Hypothalamus (tissue), 51 donors: ENCODE measurements at regions not wholly inside any gene's neighbourhood (a gene's known extent, or its start where the extent isn't known, plus 50 kb on each side); places are given as distances from the start of the nearest gene placed in this dataset.
"Not testable (repeated sequence)": the region's sequence is repeated elsewhere in the genome, so short reads cannot be mapped to it uniquely, and the experiment has no call there.

Experiments
- DNase-seq, 51 donors: peaks; one replicate each; lab custom pipeline; 2025; lab: John Stamatoyannopoulos, UW

DNA sequence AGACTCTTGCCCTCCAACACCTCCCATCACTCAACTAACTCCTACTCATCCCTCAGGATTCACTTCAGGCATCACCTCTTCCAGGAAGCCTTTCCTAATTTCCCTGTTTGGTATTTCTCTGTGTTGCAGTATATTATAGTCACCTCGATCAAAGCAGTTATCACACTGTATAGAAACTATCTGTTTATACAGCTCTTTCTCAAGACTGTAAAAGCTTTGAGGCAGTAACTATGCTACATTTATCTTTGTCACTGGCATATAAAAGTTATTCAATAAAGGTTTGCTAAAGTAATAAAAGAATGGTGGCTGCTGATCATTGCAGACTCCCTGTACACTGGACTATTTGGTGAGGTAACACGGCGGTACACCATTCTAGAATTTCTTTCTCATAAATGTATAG, 284.9 kb downstream of the PAX3 start:
- no peak for DNase-seq

DNA sequence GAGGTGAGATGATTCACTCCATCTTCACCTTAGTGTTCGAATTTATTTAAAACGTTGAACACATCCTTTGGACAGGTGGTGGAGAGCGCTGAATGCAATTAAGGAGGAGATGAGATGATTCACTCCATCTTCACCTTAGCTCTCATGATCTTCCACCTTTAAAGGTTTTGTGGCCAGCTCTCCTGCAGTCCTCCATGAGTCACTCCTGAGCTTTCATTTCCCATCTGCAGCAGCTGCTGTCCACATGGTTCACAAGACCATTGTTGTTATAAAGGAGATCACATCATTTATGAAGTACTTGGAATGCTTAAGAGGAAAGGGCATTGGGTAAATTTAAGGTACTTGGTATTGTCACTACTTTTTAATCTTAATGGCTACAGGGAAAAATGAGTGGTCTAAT, 298.5 kb downstream of the PAX3 start:
- no peak for DNase-seq

DNA sequence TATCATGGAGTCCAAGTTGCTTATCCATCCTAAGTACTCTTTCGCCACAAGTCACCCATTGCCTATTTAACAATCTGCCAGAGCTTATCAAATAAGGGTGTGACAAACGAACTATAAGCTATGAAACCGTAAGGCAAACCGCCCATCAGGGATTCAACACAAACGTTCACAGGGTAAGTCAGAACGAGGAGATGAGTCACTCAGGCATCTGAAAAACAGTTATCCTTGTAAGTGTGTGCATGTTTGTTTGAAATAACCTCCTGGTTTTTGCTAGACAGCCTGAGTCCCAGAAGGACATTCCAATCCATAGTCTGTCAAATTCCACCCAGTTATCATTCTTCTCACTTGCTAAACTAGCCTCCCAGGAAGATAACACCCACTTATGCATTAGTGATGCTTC, 299.1 kb downstream of the PAX3 start:
- no peak for DNase-seq

DNA sequence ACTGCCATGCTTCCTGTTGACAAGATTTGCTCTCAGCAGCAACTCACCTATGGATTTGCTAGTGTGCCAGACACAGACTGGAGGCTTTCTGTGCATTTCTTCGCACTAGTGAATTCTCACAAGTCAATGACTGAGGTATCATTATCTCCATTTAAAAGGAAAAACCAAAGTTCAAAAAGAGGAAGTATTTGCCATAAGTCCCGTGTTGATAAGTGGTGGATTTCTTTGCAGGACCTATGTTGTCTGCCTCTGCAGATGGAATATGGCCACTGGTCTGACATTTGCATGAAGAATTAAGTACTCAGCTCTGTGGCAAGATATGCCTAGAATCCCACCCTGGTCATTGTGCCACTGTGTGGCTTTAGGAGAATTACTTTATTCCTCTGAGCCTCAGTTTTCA, 299.6 kb downstream of the PAX3 start:
- DNase-seq, result no peak

DNA sequence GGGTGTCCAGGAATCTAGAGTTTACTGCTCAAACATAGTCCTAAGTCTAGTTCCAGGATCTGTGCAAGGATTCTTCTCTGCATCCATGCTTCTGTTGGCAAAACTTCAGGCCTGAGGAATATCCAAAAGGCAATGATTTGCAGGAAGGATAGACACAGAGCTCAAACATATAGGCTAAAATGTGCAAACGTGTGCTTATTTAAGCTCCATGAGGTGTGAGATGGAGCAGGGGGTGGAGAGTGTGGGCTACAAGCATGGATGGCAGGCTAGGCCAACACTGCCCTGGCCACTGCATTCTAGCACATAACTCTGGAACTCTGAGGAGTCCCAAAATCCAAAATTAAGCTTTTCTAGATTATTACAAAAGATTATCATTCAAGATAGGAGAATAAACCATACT, 301.1 kb downstream of the PAX3 start:
- no peak for DNase-seq

DNA sequence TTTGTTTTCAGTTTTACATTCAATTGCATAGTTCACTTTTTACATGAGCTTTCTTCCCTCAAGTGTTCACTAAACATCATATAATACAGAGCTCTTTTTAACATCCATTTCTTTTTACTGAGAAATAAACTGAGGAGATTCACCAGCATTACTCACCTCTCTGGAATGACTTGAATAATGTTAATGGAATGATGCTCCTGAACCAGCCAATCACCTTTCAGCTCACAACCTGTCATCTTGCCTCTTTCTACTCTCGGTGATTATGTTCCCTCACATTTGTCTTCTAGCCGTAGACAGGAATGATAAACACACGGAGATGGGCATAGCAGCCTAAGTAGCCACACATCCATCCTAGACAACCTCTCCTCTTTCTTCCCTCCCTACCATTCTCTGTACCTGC, 301.7 kb downstream of the PAX3 start:
- DNase-seq, result no peak

DNA sequence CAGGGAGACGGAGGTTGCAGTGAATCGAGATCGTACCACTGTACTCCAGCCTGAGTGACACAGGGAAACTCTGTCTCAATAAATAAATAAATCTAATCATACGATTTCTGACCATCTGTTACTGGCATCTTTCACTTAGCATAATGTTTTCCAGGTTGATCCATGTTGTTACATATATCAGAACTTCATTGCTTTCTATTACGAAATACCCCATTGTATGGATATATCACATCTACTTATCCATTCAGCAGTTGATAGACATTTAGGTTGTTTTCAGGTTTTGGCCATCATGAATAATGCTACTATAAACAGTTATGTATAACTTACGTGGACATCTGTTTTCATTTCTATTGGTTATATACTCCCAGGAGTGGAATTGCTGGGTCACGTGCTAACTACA, 303.9 kb downstream of the PAX3 start:
- DNase-seq, result no peak

DNA sequence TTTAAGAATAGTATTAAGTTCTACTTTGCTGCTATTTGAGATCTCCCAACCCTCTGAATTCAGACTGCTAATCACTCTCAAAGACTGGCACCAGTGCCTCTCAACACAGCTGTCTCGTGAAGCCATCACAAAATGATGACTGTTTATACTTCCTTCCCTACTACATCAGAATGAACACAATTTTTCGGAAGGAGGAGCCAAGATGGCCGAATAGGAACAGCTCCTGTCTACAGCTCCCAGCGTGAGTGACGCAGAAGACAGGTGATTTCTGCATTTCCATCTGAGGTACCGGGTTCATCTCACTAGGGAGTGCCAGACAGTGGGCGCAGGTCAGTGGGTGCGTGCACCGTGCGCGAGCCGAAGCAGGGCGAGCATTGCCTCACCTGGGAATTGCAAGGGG, 314.4 kb downstream of the PAX3 start:
- DNase-seq, result not testable (repeated sequence)

DNA sequence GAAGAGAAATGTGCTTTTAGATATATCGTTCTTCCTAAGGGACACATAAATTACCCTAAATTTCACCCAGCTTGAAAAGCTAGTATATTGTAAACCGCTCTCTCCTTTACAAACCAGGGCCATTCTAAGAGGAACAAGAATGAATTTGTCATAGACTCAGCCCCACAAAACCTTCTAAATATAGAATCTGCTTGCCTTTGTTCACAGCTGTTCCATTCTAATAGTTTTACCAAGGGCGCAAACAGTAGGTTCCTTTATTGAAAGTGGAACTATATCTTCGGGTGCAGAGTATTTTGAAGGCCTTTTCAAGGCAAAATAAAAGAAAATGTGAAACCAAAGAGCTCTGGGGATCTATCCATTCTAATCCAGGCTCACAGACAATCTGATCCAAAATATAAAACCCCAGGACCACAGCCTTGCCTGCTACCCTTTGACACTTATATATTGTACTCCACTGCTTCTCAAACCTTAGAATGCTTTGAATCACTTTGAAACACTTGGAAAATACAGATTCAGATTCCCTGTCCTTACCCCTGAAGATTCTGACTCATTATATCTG, 316.8 kb downstream of the PAX3 start:
- no peak for DNase-seq

DNA sequence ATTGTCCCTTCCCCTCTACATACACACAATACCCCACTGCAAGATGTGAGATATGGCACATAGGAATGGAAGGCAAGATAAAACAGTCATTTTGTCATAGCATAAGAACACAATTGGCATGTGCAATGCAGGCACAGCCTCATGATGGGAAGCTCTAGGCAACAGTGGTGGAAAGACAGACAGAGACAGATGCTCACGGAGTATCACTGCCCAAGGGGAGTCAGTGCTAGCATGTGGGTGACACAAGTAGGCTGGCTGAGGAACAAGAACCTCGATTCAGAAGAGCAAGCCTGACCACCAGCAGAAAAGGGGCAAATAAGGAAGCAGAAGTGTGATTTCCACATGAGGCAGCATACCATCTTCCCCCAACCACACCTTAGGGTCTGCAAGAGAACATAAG, 323.6 kb downstream of the PAX3 start:
- no peak for DNase-seq

DNA sequence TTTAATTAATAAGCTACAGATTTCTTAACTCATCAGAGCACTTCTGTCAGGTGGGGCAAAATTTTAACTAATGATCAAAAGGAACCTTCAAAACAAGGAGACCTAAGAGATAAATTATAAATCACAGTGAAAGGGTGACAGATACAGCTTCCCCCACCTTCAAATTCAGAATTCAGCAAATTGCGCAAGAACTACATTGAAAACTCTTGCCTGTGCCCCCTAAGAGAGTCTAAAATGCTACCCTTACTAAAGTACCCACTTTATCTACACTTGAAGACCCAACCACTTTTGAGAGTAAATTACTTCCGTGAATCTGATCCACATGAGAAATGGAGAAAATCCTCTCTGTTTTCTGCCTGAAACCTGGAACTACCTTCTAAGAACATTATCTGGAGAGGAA, 324.9 kb downstream of the PAX3 start:
- no peak for DNase-seq

DNA sequence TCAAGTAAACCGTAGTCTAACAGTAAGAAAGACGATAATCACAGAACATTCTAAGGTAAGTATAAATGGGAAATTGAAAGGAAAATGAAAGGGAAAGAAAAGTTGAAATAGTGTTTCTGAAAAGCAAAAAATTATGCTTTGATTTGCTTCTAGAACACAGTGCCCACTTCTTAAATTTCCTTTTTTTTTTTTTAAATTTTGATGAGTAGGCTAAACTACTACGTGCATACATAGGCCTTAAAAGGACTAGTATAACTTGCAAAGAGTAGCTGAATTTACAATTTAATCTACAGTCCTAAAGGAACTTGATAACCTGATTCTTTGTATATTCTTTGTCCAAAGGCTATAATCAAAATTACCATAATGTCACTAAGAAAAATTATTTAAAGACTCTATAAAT, 325.3 kb downstream of the PAX3 start:
- no peak for DNase-seq

DNA sequence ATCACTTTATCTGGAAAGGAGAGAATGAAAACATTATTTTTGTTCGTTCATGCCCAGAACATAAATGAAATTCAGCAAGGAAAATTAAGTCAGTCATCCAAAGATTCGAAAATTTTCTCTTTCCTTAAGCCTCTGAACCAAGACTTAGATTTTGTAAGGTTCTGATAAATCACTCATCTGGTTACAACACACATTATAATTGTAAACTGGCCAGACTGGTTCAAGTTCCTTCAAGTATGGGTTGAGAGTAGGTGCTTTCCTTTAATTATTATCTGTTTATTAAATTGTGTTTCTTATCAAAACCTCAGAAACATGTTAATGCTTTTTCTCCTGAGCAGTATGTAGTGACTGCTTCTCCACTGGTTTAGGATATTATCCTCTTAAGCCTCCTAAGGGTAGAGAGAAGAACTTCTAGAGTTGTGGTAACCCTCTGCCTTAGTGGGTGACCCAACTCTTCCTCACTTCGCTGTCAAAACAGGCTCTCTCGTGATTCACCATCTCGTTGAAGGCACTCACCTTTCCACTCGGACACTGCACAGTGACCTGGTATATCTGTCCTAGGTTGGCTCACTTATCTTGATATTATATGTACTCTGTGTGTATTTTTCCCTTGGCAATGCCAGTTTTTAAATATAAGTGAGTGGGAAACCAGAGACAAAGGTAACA, 325.9 kb downstream of the PAX3 start:
- no peak for DNase-seq

DNA sequence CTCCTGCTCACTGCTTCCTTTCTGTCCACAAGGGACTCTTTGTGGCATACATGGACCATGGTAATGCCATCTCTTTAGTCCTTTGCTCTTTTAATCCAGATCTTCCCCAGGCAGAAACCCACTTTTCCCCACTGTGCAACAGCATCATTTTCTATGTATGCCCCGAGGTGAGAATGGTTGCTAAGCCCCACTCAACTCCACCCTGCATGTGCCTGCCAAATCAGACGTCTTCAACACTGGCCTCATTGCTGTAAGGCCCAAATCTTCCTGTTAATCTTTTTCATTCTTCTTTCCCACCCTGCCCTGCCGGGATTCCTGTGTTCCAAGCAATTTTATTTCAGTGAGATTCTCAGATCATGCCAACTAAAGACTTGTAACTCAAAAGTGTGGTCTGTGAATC, 328.4 kb downstream of the PAX3 start:
- DNase-seq, result no peak

DNA sequence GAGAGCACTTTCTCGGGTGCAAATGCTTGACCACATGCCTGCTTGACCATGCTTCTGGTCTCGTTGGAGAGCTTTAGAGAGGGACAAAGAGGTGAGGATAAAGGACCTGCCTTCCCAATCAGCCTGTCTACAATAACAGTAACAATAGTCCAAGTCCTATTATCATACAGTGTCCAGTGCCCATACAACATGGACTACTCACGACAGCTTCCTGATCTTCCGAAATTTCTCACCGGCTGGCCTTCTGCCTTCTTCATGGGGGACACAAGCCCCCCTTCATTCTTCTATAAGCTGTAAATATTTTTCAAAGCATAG, 329.0 kb downstream of the PAX3 start:
- DNase-seq, result no peak

DNA sequence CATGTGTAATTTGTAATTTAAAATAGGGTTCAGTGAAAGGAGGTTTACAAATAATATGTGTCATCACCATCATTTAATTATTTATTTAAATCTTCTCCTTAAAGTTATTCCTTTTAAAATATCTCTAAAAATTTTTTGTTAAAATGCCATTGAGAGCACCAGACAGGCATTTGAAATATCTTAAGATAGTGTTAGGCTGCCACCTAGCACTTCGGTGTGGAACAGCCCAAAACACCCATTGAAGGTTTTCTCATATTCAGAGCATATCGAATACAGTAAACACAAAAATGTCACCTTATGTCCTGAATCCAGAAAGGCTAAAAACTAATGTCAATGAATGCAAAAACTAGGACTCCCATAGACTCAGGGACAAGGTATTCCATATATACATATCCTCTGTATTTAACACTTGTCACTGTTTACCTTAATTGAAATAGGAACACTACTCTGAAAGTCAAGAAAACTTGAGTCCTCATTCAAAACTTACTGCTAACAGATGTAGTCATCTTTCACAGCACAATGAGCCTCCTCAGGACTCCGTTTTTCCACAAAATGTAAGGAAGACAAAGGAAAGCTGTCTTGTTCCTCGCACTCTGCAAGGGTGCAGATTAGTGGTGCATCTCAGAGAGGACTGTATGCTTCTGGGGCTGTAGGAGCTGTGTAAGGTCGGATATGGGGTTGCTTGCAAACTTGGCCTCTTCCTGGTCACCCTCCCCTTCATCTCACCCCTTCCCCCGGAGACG, 329.5 kb downstream of the PAX3 start:
- peak in 14 of 51 donors; percentile 0 to 51 (median 10) for DNase-seq

DNA sequence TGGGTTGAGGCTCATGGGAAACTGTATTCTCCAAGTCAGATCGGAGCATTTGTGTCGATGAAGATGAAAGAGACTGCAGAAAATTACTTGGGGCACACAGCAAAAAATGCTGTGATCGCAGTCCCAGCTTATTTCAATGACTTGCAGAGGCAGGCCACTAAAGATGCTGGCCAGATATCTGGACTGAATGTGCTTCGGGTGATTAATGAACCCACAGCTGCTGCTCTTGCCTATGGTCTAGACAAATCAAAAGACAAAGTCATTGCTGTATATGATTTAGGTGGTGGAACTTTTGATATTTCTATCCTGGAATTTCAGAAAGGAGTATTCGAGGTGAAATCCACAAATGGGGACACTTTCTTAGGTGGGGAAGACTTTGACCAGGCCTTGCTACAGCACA, 336.6 kb downstream of the PAX3 start:
- no peak for DNase-seq

DNA sequence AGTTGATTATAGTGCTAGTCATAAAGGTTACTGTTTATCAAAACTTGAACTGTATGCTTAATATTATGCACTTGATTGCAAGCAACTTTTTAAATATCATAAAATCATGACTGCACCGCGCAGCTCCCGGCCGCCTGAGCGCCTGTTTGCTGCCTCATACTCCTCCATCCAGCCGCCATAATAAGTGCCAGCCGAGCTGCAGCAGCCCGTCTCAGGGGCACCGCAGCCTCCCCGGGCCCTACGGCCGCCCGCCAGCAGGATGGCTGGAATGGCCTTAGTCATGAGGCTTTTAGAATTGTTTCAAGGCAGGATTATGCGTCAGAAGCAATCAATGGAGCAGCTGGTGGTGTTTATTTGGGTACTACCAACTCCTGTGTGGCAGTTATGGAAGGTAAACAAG, 337.2 kb downstream of the PAX3 start:
- DNase-seq, result no peak

DNA sequence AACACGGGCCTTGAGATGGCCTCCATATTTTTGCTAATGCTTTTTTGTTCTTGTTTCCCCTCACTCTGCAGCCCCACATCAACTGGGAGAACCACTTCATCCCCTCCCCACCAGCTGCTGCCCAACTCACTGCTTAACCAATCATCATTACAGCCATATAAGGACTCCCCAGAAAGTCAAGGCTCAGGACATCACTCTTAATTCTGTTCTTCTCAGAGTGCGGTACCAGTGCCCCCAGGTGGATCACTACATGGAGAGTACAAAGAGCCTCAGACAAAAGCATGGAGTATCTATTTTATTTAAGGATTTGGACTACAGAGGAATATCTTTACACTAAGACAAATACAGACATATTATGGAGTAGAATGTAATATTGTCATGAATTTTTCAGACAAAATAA, 340.6 kb downstream of the PAX3 start:
- DNase-seq, result no peak

DNA sequence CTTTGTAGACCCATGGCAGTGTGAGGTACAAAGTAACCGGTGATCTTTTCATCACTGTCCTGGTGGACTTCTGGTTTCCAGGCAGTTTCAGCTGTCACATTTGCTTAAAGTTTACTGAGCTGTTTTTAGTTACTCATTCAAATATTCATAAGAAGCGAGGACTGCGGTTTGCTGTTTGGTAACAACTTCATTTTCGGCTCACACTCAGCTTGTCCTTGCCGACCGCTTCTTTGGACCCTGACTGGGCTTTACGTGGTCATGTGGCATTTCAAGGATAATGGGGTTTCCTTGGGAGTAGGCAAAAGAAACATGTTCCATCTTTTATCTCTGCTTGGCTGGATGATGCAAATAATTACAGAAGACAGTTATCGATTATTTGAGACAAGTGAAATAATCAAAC, 350.7 kb downstream of the PAX3 start:
- no peak for DNase-seq

DNA sequence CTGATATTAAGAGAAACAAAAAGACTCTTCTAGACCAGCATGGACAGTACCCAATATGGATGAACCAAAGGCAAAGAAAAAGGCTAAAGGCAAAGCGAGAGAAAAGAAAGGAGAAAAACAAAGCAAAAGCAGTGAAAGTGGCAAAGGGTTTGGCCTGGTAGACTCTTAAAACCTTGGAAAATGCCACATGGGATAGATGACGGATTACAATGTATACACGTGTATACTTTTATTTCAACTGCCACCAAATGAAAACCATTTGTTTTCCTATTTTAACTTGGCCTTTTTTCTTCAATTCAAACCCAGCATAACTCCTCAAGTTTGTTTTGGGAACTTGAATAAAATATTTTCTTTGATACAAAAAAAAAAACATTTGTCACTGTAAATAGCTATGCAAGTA, 354.3 kb downstream of the PAX3 start:
- not testable (repeated sequence) for DNase-seq

DNA sequence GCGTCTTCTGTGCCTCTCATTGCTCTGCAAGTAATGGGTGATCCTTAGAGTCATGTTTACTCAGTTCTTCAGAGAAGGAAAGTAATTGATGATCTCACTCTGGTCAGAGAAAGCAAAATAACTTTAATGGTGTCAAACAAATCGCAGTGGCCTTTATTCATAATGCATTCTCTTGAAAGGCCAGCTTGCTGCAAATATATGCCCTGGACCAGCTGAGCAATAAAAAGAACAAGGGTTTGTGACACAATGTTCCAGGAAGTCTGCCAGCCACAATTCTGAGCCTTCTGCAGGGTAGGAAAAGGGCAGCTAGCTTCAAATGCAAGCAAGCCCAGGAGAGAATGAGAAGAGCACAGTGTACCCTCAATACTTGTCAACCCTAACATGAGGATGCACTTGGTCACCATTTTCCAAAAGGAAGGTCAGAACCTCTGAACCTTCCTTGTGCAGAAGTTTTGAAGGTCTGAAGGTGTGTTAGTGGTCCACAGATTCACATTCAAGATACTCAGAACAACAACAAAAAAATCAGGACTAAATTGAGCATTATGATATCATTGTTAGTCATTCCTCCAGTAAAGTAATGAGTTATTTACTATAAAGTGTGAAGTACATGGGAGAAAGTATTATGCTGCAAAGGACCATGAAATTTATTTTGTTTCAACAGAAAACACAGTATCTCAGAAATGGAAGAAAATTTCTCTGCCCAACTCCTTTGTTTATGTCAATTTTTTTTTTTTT, 355.6 kb downstream of the PAX3 start:
- DNase-seq, result peak in 15 of 51 donors; percentile 1 to 52 (median 8)
